ENCODE measurements at regions not wholly inside any gene's neighbourhood (a gene's known extent, or its start where the extent isn't known, plus 50 kb on each side); places are given as distances from the start of the nearest gene placed in this dataset.

DNA sequence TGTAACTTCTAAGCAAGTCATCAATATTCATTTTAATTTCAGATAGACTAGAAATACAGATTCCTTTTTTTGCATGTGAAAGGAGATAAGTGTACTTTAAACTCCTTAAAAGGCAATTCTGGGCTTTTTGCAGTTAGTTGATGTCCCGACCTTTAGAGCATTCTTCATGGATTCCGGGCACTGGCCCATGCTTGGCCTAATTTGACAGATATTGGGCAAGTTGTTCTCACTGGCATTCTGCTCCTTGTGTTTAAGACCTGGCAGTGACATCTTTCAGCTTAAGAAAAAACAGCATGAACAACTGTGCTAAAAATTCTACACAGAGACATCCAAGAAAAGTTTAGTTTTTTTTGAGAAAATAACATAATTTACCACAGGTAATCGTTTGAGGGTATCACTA, 1037.2 kb downstream of the PCDH18 start:
- no peak for ATAC-seq
- no peak for TF ChIP-seq ARNTL (CRISPR knock-in tag; IDR thresholded peaks at IDR 0.05; ENCODE audit: borderline replicate concordance, low read depth)
- TF ChIP-seq, protein P1, sequence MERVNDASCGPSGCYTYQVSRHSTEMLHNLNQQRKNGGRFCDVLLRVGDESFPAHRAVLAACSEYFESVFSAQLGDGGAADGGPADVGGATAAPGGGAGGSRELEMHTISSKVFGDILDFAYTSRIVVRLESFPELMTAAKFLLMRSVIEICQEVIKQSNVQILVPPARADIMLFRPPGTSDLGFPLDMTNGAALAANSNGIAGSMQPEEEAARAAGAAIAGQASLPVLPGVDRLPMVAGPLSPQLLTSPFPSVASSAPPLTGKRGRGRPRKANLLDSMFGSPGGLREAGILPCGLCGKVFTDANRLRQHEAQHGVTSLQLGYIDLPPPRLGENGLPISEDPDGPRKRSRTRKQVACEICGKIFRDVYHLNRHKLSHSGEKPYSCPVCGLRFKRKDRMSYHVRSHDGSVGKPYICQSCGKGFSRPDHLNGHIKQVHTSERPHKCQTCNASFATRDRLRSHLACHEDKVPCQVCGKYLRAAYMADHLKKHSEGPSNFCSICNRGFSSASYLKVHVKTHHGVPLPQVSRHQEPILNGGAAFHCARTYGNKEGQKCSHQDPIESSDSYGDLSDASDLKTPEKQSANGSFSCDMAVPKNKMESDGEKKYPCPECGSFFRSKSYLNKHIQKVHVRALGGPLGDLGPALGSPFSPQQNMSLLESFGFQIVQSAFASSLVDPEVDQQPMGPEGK (CRISPR knock-in tag; IDR thresholded peaks at IDR 0.05; ENCODE audit: borderline replicate concordance), result no peak

DNA sequence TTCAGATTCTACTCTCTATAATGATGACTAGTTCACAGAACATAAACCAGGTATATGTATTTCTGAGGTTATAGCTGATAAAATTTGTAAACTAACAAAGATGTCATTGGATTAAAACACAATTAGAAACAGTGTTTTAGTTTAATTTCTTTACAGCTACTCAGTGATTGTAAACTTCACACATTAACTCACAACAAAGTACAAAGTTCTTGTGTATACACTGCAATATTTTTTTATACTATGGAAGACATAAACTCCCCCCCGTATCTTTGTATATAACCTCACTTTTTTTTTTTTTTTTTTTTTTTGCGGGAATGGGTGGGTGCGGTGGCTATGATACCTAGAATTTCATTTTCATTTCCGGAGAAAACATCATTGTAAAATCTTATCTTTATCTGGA, 1043.2 kb downstream of the PCDH18 start:
- TF ChIP-seq ESRRG (CRISPR knock-in tag; IDR thresholded peaks at IDR 0.05) (no peak), TOX (CRISPR knock-in tag; IDR thresholded peaks at IDR 0.05; ENCODE audit: borderline replicate concordance) (no peak), OSR1 (CRISPR knock-in tag; IDR thresholded peaks at IDR 0.05) (no peak), SNAI2 (CRISPR knock-in tag; IDR thresholded peaks at IDR 0.05) (no peak), GLIS3 (CRISPR knock-in tag; IDR thresholded peaks at IDR 0.05) (no peak), TCF4 (CRISPR knock-in tag; IDR thresholded peaks at IDR 0.05; ENCODE audit: borderline replicate concordance) (no peak), PPARA (CRISPR knock-in tag; IDR thresholded peaks at IDR 0.05; ENCODE audit: borderline replicate concordance) (no peak)
- ATAC-seq, result no peak

DNA sequence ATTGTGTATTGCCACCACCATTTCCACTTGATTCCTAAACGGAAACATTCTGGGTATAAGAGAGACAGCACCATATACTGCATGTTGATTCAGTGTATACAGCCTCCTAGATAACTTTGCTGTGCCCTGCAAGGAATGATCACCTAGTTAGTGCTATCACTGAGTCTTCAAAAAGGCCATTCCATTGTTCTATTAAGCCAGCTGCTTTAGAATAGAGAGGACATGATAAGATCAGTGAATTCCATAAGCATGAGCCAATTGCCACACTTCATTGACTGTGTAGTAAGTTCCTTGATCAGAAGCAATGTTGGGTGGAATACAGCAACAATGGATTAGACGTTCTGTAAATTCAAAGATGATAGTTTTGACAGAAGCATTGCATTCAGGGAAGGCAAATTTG, 1047.3 kb downstream of the PCDH18 start:
- ATAC-seq, result no peak
- no peak for TF ChIP-seq OSR1 (CRISPR knock-in tag; IDR thresholded peaks at IDR 0.05)
- TF ChIP-seq, protein P2, sequence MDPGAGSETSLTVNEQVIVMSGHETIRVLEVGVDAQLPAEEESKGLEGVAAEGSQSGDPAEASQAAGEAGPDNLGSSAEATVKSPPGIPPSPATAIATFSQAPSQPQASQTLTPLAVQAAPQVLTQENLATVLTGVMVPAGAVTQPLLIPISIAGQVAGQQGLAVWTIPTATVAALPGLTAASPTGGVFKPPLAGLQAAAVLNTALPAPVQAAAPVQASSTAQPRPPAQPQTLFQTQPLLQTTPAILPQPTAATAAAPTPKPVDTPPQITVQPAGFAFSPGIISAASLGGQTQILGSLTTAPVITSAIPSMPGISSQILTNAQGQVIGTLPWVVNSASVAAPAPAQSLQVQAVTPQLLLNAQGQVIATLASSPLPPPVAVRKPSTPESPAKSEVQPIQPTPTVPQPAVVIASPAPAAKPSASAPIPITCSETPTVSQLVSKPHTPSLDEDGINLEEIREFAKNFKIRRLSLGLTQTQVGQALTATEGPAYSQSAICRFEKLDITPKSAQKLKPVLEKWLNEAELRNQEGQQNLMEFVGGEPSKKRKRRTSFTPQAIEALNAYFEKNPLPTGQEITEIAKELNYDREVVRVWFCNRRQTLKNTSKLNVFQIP (CRISPR knock-in tag; IDR thresholded peaks at IDR 0.05; ENCODE audit: borderline replicate concordance, low read depth), result no peak
- no peak for TF ChIP-seq BACH2 (CRISPR knock-in tag; IDR thresholded peaks at IDR 0.05; ENCODE audit: borderline replicate concordance)
- no peak for TF ChIP-seq ZNF70 (CRISPR knock-in tag; IDR thresholded peaks at IDR 0.05)
- no peak for TF ChIP-seq PPARA (CRISPR knock-in tag; IDR thresholded peaks at IDR 0.05; ENCODE audit: borderline replicate concordance)
- no peak for TF ChIP-seq ZFP3 (CRISPR knock-in tag; IDR thresholded peaks at IDR 0.05)
- no peak for TF ChIP-seq ESRRG (CRISPR knock-in tag; IDR thresholded peaks at IDR 0.05)
- TF ChIP-seq GLIS3 (CRISPR knock-in tag; IDR thresholded peaks at IDR 0.05), result no peak
- no peak for TF ChIP-seq ARNTL (CRISPR knock-in tag; IDR thresholded peaks at IDR 0.05; ENCODE audit: borderline replicate concordance, low read depth)
- no peak for TF ChIP-seq RARB (CRISPR knock-in tag; IDR thresholded peaks at IDR 0.05)

DNA sequence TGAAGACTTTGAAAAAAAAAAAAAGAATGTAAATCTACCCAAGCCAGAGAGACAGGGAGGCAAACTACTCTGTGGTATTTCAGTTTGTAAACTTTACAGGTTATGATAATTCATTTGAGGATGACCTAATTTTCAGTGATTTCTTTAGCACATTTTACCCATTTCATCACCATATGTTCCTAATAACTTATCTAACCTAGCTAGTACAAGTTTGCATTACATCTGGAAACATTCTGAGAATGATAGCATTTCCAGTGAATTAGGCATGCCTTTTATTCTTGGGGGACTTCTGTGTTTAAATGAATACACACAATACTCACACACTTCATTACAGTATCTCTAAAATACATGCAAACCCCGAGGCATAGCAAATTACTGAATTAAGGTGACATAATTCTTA, 1055.5 kb downstream of the PCDH18 start:
- ATAC-seq, result no peak
- TF ChIP-seq ZFP3 (CRISPR knock-in tag; IDR thresholded peaks at IDR 0.05) (no peak), TCF4 (CRISPR knock-in tag; IDR thresholded peaks at IDR 0.05; ENCODE audit: borderline replicate concordance) (peak; percentile 62), ZNF70 (CRISPR knock-in tag; IDR thresholded peaks at IDR 0.05) (no peak), BACH2 (CRISPR knock-in tag; IDR thresholded peaks at IDR 0.05; ENCODE audit: borderline replicate concordance) (no peak), ARNTL (CRISPR knock-in tag; IDR thresholded peaks at IDR 0.05; ENCODE audit: borderline replicate concordance, low read depth) (no peak)

DNA sequence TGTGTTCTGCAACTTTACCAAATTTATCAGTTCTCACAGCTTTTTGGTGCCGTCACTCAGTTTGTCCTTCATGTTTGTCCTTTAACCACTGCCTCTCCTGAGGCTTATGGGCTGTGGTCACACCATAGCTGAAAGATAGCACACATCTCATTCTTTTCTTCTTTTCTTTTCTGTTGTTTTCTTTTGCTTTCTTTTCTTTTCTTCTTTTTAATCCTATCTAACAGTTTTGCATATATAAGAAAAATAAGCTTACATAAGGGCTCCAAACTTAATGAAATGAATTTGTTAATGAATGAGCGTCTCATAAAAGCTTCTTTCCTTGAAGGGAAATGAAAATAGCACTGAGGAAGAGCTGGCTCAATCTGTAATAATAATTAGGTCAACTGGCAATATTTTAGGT, 1061.2 kb downstream of the PCDH18 start:
- TF ChIP-seq OSR1 (CRISPR knock-in tag; IDR thresholded peaks at IDR 0.05), result no peak
- TF ChIP-seq, protein P3, sequence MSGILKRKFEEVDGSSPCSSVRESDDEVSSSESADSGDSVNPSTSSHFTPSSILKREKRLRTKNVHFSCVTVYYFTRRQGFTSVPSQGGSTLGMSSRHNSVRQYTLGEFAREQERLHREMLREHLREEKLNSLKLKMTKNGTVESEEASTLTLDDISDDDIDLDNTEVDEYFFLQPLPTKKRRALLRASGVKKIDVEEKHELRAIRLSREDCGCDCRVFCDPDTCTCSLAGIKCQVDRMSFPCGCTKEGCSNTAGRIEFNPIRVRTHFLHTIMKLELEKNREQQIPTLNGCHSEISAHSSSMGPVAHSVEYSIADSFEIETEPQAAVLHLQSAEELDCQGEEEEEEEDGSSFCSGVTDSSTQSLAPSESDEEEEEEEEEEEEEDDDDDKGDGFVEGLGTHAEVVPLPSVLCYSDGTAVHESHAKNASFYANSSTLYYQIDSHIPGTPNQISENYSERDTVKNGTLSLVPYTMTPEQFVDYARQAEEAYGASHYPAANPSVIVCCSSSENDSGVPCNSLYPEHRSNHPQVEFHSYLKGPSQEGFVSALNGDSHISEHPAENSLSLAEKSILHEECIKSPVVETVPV (CRISPR knock-in tag; IDR thresholded peaks at IDR 0.05), result no peak
- TF ChIP-seq ZFP3 (CRISPR knock-in tag; IDR thresholded peaks at IDR 0.05), result no peak
- TF ChIP-seq RARB (CRISPR knock-in tag; IDR thresholded peaks at IDR 0.05), result no peak
- TF ChIP-seq, protein P4, sequence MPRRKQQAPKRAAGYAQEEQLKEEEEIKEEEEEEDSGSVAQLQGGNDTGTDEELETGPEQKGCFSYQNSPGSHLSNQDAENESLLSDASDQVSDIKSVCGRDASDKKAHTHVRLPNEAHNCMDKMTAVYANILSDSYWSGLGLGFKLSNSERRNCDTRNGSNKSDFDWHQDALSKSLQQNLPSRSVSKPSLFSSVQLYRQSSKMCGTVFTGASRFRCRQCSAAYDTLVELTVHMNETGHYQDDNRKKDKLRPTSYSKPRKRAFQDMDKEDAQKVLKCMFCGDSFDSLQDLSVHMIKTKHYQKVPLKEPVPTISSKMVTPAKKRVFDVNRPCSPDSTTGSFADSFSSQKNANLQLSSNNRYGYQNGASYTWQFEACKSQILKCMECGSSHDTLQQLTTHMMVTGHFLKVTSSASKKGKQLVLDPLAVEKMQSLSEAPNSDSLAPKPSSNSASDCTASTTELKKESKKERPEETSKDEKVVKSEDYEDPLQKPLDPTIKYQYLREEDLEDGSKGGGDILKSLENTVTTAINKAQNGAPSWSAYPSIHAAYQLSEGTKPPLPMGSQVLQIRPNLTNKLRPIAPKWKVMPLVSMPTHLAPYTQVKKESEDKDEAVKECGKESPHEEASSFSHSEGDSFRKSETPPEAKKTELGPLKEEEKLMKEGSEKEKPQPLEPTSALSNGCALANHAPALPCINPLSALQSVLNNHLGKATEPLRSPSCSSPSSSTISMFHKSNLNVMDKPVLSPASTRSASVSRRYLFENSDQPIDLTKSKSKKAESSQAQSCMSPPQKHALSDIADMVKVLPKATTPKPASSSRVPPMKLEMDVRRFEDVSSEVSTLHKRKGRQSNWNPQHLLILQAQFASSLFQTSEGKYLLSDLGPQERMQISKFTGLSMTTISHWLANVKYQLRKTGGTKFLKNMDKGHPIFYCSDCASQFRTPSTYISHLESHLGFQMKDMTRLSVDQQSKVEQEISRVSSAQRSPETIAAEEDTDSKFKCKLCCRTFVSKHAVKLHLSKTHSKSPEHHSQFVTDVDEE (CRISPR knock-in tag; IDR thresholded peaks at IDR 0.05), result no peak
- no peak for TF ChIP-seq ZNF565 (CRISPR knock-in tag; conservative IDR thresholded peaks at IDR 0.05; ENCODE audit: low read depth)
- TF ChIP-seq CSDC2 (CRISPR knock-in tag; IDR thresholded peaks at IDR 0.05), result no peak
- no peak for TF ChIP-seq GLIS3 (CRISPR knock-in tag; IDR thresholded peaks at IDR 0.05)
- TF ChIP-seq ZFP30 (CRISPR knock-in tag; IDR thresholded peaks at IDR 0.05), result no peak
- no peak for TF ChIP-seq SNAI2 (CRISPR knock-in tag; IDR thresholded peaks at IDR 0.05)
- TF ChIP-seq, protein P2 (CRISPR knock-in tag; IDR thresholded peaks at IDR 0.05; ENCODE audit: borderline replicate concordance, low read depth), result no peak
- no peak for TF ChIP-seq ARNTL (CRISPR knock-in tag; IDR thresholded peaks at IDR 0.05; ENCODE audit: borderline replicate concordance, low read depth)
- no peak for TF ChIP-seq TCF4 (CRISPR knock-in tag; IDR thresholded peaks at IDR 0.05; ENCODE audit: borderline replicate concordance)
- TF ChIP-seq BACH2 (CRISPR knock-in tag; IDR thresholded peaks at IDR 0.05; ENCODE audit: borderline replicate concordance), result no peak
- TF ChIP-seq ZC3H10 (CRISPR knock-in tag; IDR thresholded peaks at IDR 0.05), result no peak
- TF ChIP-seq PPARA (CRISPR knock-in tag; IDR thresholded peaks at IDR 0.05; ENCODE audit: borderline replicate concordance), result no peak
- no peak for TF ChIP-seq ESRRG (CRISPR knock-in tag; IDR thresholded peaks at IDR 0.05)
- no peak for ATAC-seq

Measured in SK-N-SH treated with all-trans-retinoic acid at 6 μM for 48 hours (cell line).